Umbilical cord (tissue), 1 donor: ENCODE measurements at regions not wholly inside any gene's neighbourhood (a gene's known extent, or its start where the extent isn't known, plus 50 kb on each side); places are given as distances from the start of the nearest gene placed in this dataset.

ENCODE experiments used
- DNase-seq: peaks from one replicate; pipeline ENCODE4 v3.0.0-alpha.2; 2015; ENCODE audit warnings: low spot score

- DNase-seq = no peak
Observed at GRCh38 chr16:54812229-54812628, 118.4 kb upstream of the IRX5 start.

DNA sequence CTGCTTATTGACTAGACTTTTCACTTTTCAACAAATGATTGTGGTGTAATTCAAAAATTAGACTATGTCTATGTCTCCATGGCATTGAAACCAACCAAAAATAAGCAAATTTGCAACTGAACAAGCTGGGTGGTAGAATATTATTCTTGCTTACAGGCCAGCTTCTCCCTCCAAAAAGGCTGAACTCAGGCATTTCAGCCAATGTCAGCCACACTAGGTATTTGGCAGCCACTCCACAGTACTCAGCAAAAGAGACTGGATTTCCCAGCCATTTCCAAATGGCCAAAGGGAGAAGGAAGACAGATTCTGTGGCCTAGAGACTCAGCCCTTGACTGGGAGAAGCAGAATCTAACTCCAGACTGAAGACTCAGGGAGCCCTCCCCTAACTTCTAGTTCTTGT, 121.8 kb upstream of the IRX5 start:
- no peak for DNase-seq

GRCh38 chr16:54806881-54807360, 123.7 kb upstream of the IRX5 start:
- no peak for DNase-seq

- no peak for DNase-seq
Observed at GRCh38 chr16:54806378-54806777, 124.3 kb upstream of the IRX5 start.

GRCh38 chr16:54805648-54806047, 125.0 kb upstream of the IRX5 start:
- no peak for DNase-seq

DNA sequence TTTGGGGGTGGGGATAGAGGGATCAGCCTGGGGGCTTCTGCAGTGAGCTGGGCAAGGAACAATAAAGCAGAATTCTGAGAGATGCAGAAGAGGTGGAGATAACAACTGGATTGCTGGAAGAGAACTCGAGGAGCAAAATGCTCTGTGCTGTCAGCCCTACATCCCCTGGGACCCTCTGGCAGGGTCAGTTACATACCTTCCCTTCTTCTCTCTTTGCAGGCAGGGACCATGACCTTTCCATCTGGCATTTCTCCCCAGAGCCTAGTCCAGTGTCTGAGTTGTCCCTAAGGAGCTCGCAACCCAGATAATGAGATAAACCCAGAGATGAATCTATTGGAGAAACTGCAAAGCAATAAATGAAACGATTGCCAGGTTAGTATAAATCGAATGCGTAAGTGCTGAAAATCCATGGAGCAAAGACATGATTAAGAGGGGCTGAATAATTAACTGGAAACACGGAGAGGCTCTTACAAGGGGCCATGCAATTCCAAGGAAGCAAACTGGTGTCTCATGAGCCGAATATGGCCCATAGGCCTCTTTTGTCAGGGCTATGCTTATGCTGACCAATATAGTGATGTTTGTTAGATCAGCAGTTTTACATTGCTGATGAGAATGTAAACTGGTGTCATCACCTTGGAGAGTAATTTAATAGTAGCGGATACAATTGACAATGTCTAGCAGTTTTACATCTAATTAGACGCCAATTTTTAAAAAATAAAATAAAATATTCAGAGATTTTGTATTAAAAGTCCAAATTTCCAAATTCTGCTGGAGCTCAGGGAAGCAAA, 129.4 kb upstream of the IRX5 start:
- DNase-seq = no peak

DNA sequence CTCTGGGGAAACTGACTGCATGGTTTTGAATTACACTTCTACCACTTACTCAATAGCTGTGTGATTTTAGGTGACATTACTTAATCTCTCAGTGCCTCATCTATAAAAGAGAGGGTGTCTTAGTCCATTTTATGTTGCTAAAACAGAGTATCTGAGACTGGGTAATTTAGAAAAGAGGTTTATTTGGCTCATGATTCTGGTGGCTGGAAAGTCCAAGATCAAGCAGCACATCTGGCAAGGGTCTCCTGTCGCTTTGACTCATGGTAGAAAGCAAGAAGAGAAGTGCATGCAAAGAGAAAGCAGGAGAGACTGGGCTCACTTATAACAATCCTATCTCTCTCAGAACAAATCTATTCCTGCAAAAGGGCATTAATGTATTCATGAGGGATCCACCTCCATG, 132.4 kb upstream of the IRX5 start:
- no peak for DNase-seq

- DNase-seq = no peak
Observed at GRCh38 chr16:54796211-54796610, 134.5 kb upstream of the IRX5 start.

DNA sequence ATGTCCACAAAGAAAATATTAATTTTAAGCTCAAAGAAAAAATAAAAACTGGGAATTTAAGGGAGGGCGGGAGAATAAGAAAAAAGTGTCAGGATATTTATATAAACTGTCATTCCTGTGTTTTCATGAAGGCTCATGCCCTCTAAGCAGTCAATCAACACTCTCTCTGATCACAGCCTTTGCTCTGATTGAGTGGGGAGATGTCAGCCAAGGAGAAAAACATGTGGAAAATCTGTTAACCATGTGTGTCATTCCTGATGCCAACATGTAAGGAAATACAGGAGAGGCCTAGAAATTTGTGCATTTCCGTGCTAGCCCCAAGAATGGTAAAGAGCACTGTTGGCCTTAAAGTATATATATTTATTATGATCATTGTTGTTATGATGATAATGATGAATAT, 137.9 kb upstream of the IRX5 start:
- no peak for DNase-seq

DNA sequence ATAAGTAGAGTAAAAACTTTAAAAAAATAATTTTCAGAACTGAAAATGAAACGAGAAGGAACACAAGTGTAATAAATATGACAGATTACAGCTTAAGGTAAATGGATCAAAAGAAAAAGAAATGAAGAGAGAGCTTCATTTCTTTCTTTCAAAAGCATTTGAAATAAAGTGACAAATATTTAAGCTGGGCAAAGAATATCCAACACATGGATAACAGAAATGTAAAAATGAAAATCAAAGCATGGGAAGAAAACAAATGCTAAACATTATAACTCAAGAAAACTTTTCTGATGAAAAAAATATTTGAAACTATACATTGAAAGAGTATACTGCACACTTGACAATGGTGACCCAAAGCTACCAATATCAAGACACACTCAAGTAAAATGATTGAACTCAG, 143.6 kb upstream of the IRX5 start:
- no peak for DNase-seq

GRCh38 chr16:54783980-54784379, 146.7 kb upstream of the IRX5 start:
- DNase-seq = no peak

- DNase-seq = no peak
Observed at GRCh38 chr16:54783226-54783625, 147.4 kb upstream of the IRX5 start.

- DNase-seq = peak; percentile 79
Observed at GRCh38 chr16:54780266-54780665, 150.4 kb upstream of the IRX5 start.

GRCh38 chr16:54779549-54779948, 151.1 kb upstream of the IRX5 start:
- DNase-seq = no peak

- DNase-seq = no peak
Observed at GRCh38 chr16:54774768-54775167, 155.9 kb upstream of the IRX5 start.

DNA sequence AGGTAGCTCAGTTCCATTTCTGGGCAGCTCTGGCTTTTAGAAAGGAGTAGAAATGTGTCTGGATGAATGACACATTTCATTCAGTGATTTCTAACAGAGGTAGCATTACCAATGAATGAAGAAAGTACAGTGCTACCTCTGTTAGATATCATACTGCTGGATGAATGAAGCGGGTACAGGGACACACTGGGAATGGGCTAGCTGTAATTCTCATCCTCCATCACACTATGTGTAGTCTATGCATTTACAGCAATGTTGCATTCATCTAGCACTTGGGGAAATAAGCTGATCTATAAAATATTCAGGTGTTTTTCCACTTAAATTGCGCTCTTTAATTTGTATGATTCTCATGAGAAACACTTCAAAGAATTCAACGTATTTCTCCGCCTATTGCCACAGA, 158.3 kb upstream of the IRX5 start:
- no peak for DNase-seq

GRCh38 chr16:54766355-54766754, 164.3 kb upstream of the IRX5 start:
- DNase-seq = no peak

DNA sequence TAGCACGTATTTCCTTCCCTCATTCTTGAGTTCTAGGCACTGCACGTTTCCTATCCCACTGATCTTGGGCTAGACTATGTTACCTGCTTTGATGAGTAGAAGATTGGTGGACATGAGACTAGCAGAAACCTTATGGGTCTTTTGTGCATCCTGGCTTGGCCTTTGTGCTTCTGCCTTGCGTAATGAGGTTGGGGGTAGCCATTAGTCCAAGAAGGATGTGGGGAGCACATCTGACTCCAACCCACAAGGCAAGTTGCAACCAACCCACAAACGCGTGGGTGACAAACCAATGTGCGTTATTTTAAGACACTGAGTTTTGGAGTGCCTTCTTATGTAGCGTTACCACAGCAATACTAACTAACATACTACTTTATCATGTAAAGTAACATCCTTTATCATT, 180.4 kb upstream of the IRX5 start:
- DNase-seq = no peak

DNA sequence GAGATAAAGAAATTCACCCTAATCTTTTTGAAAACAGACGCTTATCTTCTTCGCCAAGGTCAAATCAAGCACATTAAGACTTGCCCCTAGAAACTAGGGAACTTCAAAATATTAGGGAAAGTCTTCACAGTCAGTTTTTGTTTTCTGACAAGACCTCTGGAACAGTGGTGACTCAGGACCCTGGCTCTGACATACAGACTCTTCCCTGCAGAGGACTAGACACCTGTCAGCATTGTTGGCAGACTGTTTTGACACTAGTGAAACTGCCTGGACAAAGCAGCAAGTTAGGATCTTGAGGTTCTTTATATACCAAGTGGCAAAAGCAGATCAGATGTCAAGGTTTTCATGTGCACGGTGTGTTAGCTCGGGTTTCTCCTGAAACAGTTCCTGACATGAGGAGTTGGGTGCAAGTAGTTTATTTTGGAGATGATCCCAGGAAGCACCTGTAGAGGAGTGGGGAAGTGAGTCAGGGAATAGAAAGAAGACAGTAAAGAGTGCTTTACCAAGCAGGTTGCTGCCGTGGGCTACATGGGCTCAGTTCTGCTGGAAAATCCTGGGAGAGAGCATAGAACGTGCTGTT, 182.0 kb upstream of the IRX5 start:
- DNase-seq = no peak

DNA sequence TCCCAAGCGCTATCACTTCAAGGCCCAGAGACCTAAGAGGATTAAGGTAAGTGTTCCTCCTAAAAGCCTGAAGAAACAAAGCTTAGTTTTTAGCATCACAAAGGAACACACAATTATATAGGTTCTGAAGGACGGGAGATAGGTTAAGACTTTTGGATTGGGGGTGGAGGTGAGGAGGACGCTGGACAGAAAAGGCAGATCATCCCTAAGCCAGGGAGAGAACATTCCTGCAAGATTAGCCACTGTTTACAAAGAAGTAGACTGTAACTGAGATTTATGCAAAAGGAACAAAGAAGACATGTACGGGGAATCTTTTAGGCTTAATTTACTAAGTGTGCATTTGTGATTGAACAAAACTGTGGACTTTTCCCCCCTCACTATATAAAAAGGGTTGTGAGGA, 184.1 kb upstream of the IRX5 start:
- no peak for DNase-seq

- DNase-seq = no peak
Observed at GRCh38 chr16:54744998-54745397, 185.7 kb upstream of the IRX5 start.

DNA sequence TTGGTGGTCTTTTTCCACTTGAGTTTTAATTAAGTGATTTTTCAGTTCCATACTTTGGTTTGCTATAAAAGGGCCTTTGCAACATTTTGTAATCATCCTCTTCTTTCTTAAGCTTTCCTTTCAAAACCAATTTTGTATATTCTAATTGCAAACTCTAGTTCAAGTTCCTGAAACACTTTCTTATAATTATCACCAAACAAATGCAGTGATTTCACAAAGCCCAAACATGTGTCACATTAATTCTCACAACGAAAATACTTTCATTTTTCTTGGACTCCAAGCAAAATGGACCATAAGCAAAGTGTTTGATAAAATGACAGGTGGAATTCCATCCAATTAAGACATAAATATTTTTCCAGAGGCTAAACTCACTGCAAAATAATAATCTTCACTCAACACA, 188.2 kb upstream of the IRX5 start:
- DNase-seq = no peak

- DNase-seq = no peak
Observed at GRCh38 chr16:54739381-54739780, 191.3 kb upstream of the IRX5 start.

DNA sequence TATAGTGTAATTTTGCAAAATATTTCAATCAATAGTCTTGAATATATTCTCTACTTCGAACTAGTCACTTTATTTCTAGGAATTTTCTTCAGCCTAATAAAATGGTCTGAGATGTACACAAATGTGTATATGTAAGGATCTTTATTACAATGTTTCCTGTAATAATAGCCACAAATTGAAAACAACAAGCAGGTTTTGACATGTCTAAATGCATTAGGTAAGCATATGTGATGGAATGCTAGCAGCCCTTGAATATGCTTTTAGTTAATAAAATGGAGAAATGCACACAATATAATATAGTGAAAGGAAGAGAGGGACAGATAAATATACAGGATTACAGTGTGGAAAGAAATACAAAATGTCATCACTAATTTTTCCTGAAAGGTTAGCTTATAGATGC, 196.5 kb upstream of the IRX5 start:
- DNase-seq = no peak
